HUDEP-2 (cell line): ENCODE measurements at regions not wholly inside any gene's neighbourhood (a gene's known extent, or its start where the extent isn't known, plus 50 kb on each side); places are given as distances from the start of the nearest gene placed in this dataset.

Source experiments
- DNase-seq, 76 experiments: peaks; one replicate each; lab custom pipeline; 2025; ENCODE audit not compliant: unreplicated experiment in 76 of 76; lab: John Stamatoyannopoulos, UW

DNA sequence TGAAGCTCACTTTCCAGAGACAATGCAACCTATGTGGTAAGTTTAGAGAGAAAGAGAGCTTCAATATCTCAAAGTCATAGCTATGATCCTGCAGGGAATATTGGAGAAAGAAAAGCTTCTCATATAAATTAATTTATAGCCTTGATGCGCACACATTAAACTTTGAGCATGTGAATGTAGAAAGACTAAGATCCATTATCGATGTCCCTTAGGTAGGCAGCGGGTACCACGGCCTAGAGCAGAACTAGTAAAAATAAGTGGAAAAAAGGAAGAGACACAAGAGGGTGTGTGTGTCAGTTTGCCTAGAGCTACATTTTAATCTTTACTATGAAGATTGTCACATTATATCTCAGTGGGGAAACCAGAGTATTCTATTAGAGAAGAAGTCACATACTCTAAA lies 685.6 kb downstream of the AMY1C start:
- no peak for DNase-seq

DNA sequence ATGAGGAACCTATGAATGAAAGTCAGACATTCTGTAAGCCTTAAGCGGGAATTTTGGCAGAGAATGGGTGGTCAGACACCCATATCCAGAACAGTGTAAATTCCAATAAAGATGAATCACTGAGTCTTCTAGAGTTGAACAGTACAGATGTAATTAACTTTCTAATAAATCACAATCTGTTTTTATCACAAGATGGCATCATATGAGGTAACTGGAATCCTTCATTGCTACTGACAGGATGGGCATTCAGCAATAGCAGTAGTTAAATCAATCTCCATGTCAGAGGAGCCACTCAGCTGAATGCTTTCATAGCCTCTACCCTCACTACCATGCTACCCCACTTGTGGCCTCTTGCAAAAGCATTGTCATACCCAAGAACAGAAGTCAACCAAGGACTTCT lies 690.3 kb downstream of the AMY1C start:
- no peak for DNase-seq

DNA sequence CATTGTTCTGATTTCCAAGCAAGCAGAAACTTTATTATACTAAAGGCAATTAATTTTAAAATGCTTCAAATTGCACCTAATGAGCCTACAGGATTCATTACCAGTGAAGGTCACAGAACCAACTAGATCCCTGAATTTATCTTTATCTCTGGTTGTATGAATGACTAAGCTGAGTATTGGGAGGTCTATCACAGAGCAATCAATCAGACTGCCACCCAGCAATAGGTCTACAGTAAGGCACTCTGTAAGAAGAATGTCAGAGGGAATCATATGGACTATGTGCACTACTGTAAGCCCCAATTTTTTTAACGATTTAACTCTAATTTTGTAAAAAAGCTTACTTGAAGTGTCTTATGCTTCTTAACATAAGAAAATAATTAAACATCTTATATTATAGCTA lies 707.0 kb downstream of the AMY1C start:
- no peak for DNase-seq

DNA sequence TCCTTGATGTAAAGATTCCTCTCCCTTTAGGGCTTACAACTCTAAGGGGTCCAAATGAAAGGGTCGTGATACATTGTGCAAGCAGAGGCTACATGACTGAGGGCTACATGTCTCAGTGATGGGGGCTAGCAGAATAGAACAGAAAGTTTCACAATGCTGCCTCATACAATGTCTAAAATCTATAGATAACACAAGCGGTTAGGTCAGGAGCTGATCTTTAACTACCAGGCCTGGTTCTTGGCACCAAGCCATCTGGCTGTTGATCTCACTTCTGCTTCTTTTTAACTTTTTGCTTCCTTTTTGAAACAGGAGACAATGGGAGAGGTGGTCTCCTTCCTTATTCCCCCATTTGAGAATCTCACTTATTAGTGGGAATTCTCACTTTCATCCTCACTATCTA lies 710.2 kb downstream of the AMY1C start:
- DNase-seq: peak in 8 of 76 experiments; percentile 1 to 59 (median 14)

DNA sequence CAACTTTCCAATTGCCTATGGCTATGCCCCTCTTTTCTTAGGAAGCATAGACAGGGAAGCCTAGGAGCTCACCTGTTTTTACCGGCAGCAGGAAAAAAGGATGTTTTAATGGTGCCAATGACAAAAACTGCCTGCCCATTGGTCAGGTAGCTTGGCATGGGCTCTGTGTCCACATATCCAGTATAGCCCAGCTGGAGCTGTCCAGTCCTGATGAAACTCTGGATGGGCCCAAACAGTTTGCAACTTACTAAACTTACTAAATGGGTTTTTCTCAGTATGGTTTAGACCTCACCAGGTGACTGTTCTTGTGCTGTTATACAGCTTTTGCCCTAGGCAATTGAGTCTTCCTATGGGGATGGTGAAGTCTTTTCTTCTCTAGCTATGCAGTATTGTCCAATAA lies 711.2 kb downstream of the AMY1C start:
- DNase-seq: no peak

DNA sequence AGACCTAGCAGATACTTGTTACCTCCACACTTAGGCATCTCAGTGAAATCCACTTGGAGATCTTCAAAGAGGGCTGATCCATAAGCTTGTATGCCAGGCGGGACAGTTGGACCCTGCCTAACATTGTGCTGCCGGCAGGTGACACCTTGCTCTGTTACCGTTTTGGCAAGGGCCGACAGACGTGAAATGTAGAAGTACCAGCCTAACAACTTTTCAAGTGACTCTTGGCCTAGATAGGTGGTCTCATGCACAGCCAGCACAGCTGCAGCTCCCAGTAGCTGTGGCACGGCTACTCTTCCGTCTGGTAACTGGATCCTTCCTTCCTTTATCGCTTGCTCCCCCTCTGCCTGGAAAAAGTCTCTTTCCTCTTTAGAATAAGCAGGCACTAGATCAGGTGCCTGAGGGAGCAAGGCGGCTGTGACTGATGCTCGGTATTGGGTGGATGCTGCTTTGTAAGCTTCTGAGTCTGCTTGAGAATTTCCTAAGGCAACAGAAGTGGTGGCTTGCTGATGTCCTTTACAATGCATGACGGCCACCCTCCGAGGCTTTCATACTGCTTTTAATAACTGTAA lies 713.5 kb downstream of the AMY1C start:
- no peak for DNase-seq

DNA sequence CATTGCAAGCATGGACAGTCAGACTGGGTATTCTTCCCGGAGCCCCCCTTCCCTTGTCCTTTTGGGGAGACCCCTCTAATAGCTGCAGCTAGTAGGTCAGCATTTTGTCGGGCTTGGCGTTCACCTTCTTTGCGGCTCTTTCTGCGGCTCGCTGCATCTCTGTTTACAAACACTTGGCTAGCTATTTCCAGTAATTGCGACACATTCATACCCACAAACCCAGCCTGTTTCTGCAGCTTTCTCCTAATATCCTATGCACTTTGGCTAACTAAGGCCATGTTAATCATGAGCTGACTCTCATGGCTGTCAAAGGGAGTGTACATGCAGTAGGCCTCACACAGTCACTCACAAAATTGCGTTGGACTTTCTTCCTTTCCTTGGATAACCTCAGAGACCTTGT lies 716.4 kb downstream of the AMY1C start:
- no peak for DNase-seq

DNA sequence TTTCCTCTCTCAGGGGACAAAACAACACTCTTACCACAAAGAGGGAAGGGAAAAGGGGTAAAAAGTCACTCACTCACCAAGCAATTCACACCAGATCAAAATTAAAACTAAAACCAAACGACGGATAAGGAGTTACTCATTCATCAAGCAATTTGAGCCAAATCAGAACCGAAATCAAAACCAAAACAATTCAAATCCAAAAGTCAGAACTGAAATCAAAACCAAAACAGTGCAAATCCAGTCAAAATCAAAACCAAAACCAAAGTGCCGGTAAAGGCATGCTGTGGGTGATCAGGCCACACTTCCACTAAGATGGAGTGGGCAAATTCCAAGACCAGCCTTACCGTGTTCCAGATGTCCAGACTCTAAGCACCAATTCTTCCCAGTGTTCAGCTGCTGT lies 717.9 kb downstream of the AMY1C start:
- no peak for DNase-seq

DNA sequence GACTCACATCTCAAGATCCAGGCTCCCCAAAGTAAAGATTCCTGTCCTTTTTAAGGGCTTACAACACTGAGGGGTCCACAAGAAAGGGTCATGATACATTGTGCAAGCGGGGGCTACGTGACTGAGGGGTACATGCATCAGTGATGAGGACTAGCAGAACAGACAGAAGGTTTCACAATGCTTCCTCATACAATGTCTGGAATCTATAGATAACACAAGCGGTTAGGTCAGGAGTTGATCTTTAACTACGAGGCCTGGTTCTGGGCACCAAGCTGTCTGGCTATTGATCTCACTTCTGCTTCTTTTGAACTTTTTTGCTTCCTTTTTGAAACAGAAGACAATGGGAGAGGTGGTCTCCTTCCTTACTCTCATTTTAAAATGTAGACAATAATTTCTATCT lies 718.6 kb downstream of the AMY1C start:
- peak in 9 of 76 experiments; percentile 5 to 63 (median 26) for DNase-seq

DNA sequence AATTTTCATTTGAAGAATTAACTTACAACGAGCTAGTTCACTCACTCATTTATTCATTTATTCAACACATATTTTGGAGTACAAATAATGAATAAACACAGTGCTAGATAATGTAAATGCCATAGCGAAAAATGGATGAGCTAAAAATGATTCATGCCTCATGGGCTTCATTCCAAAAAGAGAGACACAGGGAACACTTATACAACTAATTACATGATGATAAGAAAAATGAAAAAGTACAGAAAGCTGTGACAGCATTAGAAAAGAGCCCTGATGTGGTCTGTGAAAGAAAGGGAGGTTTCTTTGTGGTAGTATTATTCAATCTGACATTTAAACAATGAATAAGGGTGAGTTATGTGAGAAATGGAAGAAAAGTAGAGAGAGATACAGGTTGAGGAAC lies 726.4 kb downstream of the AMY1C start:
- DNase-seq: peak in 4 of 76 experiments; percentile 1 to 8 (median 2)

DNA sequence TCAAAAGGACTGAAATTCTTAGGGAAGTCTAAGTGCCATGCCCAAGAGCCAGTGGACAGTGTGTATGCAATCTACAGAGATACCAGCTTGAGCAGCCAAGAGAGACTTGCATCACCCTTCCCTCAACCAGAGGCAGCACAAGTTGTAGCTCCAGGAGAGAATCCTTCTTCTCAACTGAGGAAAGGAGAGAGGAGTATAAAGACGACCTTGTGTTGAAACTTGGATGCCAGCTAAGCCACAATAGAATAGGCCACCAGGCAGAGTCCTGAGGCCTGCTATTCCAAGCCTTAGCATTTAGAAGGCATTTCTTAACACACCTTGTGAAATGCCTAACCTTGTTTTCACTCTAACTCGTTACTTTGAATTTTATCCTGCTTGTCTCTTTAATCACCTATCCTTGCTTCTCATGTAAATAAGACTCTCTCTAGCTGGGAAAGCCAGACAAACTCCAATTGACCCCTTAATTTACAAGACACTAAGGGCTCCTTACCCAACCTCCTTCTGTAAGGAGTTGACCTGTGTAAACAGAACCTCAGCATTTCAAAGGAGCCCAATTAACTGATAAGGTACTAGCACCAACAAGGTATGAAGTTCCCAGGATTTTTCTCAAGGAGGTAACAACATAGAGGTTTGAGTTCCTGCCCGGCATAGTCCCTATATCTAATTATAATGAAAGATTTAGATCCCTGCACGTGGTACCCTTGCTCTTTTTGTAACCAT lies 738.8 kb downstream of the AMY1C start:
- DNase-seq: no peak

DNA sequence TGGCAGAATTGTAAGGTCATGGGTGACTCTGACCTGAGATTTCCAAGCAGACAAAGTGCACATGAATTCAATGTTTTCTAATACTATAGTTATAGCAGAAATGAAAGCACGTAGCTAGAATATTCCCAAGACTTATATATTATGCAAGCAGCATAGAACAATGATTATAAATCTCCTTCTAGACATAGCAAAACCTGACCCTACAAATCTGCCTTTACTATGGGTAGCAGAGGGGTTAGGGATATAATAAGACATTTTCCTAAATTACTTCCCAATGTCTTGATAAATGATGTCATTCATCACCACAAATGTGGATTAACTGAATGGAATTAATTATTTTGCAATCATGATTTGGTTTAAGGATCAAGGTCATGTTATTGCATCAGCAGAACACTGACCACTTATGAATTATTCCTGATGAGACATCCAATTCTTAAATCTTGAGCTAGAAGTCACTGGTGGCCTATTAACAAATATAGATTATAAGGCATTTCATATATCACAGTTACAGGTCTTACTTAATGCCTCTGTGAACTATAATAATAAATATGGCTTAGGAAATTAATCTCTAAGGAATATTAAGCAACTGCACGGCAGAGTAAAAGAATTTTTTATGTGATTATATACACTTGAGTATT lies 776.6 kb downstream of the AMY1C start:
- DNase-seq: no peak

DNA sequence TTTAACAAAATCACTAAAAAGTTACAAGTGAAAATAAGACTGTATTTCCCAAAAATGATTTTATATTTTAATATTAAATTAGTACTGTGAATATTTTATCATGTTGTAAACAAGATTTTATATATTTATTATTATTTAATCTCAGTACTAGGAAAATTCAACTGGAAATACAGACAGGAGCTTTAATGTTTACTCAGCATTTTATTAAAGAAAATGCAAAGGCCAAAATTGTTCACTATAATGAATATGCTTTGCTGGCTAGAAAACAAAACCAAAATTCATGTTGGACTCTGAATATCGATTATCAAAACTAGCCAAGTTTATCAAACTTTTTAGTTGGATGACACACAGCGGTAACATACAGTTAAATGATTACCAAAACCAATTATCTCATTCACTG lies 782.3 kb downstream of the AMY1C start:
- no peak for DNase-seq

DNA sequence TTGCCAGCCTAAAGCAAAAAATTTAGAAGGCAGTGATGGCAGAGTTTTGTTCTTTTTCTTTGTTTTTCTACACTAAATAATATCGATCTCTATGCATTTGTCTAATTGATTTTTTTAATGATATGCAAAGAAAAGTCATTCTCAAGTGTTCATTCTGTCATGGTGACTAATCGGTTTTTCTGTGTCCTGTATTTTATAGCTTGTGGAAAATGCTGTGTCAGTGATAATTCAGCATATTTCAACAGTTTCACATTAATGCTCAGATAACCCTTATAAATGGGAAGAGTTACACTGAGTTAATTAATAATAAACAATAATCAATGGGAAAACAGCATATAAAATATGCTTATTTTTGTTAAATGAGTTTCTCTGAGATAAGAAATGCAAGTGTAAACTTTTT lies 824.9 kb downstream of the AMY1C start:
- DNase-seq: no peak

DNA sequence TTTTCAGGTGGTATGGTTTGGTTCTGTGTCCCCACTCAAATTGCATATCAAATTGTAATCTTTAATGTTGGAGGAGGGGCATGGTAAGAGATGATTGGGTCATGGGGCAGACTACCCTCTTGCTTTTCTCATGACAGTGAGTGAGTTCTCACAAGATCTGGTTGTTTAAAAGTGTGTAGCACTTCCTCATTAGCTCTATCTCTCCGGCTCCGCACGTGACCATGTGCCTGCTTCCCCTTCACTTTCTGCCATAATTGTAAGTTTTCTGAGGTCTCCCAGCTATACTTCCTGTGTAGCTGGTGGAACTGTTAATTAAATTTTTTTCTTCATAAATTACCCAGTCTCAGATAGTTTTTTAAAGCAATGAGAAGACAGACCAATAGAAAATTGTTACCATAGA lies 843.2 kb downstream of the AMY1C start:
- DNase-seq: no peak

DNA sequence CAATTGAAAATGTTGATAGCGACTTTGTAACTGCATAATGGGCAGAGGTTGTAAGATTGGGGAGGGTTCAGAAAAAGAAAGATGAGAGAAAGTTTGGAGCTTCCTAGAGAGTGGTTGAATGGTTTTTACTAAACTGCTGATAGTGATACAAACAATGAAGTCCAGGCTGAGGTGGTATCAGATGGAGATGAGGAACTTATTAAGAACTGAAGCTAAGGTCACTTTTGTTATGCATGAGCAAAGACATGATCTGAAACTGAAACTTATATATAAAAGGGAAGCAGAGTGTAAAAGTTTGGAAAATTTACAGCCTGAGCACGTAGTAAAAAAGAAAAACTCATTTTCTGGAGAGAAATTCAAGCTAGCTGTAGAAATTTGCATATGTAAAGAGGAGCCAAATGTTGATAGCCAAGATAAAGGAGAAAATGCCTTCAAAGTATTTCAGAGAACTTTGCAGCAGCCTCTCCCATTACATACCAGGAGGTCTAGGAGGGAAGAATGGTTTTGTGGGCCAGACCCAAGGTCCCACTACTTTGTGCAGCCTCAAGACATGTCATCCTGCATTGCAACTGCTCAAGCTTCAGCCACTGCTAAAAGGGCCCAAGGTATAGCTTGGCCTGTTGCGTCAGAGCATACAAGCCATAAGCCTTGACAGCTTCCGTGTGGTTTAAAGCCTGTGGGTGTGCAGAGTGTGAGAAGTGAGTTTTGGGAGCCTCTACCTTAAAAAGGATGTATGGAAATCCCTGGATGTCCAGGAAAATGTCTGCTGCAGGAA lies 843.9 kb downstream of the AMY1C start:
- no peak for DNase-seq

DNA sequence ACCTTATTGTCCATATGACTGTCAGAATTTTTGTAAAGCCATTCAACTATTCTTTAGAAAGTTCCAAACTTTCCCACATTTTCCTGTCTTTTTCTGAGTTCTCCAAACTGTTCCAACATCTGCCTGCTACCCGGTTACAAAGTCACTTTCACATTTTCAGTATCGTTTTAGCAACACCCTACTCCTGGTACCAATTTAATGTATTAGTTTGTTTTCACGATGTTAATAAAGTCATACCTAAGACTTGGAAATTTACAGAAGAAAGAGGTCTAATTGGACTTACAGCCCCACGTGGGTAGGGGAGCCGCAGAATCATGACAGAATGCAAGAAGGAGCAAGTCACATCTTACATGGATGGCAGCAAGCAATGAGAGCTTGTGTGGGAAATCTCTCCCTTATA lies 867.8 kb downstream of the AMY1C start:
- no peak for DNase-seq

DNA sequence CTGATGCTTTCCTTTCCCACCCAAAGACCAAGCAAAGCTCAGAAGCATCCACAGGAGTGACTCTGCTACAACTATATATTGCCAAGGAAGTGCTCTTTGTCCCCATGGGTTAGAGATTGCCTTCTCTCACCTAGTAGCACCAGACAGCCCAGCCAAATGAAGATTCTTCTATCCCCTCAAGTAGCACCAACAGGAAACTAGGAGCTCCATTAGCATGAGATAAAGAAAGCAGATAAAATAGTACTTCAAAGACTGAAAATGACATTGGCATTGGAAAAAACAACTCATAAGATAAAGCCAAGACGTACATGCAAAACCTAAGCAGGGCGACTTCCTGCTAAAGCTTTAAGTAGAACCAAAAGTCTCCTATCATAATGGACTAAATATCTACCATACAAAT lies 871.5 kb downstream of the AMY1C start:
- no peak for DNase-seq

DNA sequence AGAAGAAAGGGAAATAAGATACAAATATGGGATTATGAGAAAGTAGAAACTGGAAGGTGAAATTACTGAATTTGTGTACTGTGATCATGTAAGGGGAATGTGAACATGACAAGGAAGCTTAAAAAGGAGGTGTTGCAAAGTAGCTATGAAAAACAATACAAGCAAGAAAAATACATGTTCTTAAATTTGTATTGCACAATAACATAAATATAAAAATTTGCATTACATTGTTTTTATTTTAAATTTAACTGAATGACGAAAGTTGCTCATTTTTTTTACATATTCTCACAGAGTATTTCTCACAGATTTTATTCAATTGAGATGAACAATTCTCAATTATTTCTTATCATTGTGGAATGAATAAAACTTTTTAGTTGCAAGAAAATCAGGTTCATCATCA lies 874.8 kb downstream of the AMY1C start:
- DNase-seq: no peak

DNA sequence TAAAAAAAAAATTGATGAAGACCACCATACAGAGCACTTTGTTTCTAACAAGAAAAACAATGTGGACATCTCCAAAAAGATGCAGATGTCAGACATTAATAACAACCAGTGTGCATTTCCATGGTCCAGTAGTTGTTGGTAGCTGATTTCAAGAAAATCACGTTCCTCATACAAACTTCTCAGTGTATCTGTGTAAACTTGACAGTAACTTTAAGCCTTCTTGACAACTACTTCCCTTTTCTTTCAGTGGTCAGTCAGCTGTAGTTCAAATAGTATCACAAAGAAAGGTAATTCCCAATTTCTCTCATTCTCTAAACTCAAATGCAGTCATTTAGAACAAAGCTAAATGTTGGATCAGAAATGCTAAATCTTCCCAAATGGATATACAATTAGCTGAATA lies 879.9 kb downstream of the AMY1C start:
- no peak for DNase-seq

DNA sequence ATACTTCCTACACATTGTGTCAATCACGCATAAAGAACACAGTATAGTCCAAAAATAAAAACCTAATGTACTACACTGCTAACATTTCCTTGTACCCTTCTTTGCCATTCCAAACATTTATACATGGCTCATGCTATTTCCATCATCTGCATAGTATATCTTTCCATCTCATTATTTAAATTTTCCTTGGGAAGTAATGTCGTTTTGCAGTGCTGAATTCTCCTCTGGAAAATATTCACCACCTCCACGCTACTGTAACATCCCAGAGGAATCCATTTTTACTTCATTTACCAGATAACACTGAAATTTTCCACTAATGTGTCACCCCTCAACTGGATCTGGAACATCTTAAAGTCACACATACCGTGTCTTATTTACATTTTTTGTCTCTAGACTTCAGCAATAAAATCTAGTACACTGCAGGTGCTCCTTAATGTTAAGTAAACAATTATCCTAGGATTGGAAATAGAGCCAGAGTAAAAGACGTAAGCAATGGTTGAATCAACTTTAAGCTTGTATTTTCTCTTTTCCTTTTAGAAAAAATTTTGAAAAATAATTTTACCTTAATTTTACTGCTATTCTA lies 881.0 kb downstream of the AMY1C start:
- DNase-seq: no peak
